GM06990 (cell line): ENCODE measurements at regions not wholly inside any gene's neighbourhood (a gene's known extent, or its start where the extent isn't known, plus 50 kb on each side); places are given as distances from the start of the nearest gene placed in this dataset.

Source experiments
- DNase-seq: peaks from one replicate; pipeline ENCODE4 v3.0.0-alpha.2; 2011; ENCODE audit not compliant: insufficient read length; ENCODE audit errors: extremely low read depth
- H3K27me3 ChIP-seq: replicated peaks from 2 replicates; pipeline ENCODE4 v1.6.0; 2011; ENCODE audit warnings: low read length; ENCODE audit not compliant: control insufficient read depth, insufficient read depth
- H3K36me3 ChIP-seq: 2 replicates; pipeline ENCODE4 v1.5.1; 2011; ENCODE audit warnings: low read length; ENCODE audit not compliant: control insufficient read depth, insufficient read depth
- H3K4me3 ChIP-seq: replicated peaks from 2 replicates; pipeline ENCODE4 v1.5.1; 2011; ENCODE audit warnings: low read depth, mild to moderate bottlenecking, control low read depth, low read length
- CTCF ChIP-seq: IDR thresholded peaks from 2 replicates; pipeline ENCODE4 v1.5.1; 2011; ENCODE audit warnings: low read length, control low read depth, mild to moderate bottlenecking, inconsistent platforms; ENCODE audit not compliant: insufficient read depth, poor library complexity, severe bottlenecking

- no peaks in the 10 kb centered on the region; the same call in 1 of the 2 replicates for H3K27me3 ChIP-seq
- no peak for DNase-seq
- H3K4me3 ChIP-seq: no peak overlapping the region
- H3K36me3 ChIP-seq: no peaks in the 10 kb centered on the region
- TF ChIP-seq CTCF: no peak
These were observed 168.5 kb upstream of the PELI2 start for GRCh38 chr14:55949708-55950107.

- Histone ChIP-seq H3K36me3 (no peaks in the 10 kb centered on the region), H3K4me3 (no peak overlapping the region), H3K27me3 (no peaks in the 10 kb centered on the region; the same call in 1 of the 2 replicates)
- no peak for TF ChIP-seq CTCF
- no peak for DNase-seq
These were observed 168.1 kb upstream of the PELI2 start for GRCh38 chr14:55950135-55950534.

- no peaks in the 10 kb centered on the region for H3K36me3 ChIP-seq
- H3K4me3 ChIP-seq: no peak overlapping the region
- no peaks in the 10 kb centered on the region; the same call in 1 of the 2 replicates for H3K27me3 ChIP-seq
- DNase-seq: no peak
- no peak for TF ChIP-seq CTCF
These were observed 166.6 kb upstream of the PELI2 start for GRCh38 chr14:55951341-55952206.

GRCh38 chr14:55954108-55954507 is 164.1 kb upstream of the PELI2 start:
- Histone ChIP-seq H3K27me3 (no peaks in the 10 kb centered on the region; the same call in 1 of the 2 replicates), H3K36me3 (no peaks in the 10 kb centered on the region), H3K4me3 (no peak overlapping the region)
- TF ChIP-seq CTCF: no peak
- no peak for DNase-seq

GRCh38 chr14:55955175-55955574 is 163.0 kb upstream of the PELI2 start:
- no peaks in the 10 kb centered on the region; the same call in 1 of the 2 replicates for H3K27me3 ChIP-seq
- no peak for DNase-seq
- TF ChIP-seq CTCF: no peak

More at GRCh38 chr14:55955175-55955574, 163.0 kb upstream of the PELI2 start:
- Histone ChIP-seq H3K36me3 (no peaks in the 10 kb centered on the region), H3K4me3 (no peak overlapping the region)
